ENCODE measurements at regions not wholly inside any gene's neighbourhood (a gene's known extent, or its start where the extent isn't known, plus 50 kb on each side); places are given as distances from the start of the nearest gene placed in this dataset.

DNA sequence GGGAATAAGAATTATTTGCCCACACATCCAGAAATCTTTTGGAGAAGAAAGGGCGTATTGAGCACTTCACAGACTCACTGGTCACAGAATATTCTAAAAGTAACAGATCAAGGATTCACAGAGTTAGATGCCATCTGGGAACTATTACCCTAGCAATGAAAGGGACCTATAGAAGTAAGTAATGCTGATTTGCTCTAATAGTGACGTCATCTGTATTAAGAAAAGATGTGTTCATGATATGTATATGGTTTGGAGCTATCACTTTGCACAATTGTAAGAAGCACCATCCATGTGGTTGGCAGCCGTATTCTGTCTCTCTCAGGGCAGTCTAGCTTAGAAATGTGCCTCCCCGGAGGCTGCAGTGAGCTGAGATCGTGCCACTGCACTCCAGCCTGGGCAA lies 52.8 kb upstream of the SV2C start:
- FAIRE-seq: no peak
- DNase-seq (ENCODE audit: insufficient read length, low spot score): no peak

DNA sequence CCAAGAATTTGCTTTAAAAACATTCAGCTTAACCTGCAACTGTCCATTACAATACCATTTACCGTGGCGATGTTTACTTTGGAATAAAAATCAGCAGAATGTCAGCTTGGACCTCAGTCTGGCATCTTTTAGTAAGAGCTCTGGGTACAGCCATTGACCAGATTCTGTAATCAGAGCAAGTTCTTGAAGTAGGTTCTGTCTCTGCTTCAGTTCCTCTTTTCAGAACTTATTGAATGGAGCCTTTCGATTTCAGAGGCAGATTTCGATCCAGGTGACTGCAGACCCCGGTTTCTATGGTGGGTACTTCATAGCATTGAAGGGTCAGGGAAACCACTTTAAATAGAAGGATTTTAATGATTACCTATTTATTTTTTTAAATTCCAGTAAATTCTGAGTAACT lies 53.4 kb upstream of the SV2C start:
- FAIRE-seq: no peak
- no peak for DNase-seq (ENCODE audit: insufficient read length, low spot score)

- DNase-seq (ENCODE audit: insufficient read length, low spot score) (no peak), FAIRE-seq (no peak)
These were observed 57.4 kb upstream of the SV2C start for GRCh38 chr5:76025790-76026189.

DNA sequence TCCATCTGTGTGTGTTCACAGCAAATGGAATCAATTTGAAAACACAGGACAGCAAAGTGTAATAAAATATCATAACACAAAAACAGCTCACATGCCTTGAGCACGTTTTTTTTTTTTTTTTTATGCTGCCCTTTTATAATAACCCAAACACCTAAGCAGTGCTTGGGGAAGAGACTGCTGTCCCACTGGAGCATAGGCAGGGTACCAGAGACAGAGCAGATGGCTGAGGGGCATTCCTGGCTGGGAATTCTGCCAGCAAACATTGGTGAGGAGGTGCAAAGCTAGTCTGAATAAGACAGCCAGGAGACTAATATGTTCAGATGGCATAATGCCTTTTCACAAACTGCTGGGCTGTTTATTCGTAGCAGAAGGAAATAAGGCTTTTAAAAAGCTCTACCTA lies 58.1 kb upstream of the SV2C start:
- FAIRE-seq (no peak), DNase-seq (ENCODE audit: insufficient read length, low spot score) (no peak)

DNA sequence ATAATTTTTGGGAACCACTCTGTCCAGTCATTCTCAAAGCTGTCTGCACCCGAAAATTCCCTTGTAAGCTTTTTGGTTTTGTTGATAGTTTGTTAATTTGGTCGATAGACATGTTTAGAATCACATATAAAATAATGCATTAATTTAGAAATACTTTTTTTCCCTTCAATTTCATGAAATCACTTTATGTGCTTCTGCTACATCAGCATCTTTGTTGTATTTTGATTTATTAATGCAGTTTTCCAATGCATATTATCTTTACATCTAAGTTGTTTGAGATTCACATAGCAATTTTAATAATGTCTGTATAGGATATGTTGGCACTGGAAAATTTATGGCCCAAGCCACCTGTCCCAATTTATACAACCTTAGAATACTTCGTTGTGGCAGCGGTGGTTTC lies 60.6 kb upstream of the SV2C start:
- no peak for FAIRE-seq

DNA sequence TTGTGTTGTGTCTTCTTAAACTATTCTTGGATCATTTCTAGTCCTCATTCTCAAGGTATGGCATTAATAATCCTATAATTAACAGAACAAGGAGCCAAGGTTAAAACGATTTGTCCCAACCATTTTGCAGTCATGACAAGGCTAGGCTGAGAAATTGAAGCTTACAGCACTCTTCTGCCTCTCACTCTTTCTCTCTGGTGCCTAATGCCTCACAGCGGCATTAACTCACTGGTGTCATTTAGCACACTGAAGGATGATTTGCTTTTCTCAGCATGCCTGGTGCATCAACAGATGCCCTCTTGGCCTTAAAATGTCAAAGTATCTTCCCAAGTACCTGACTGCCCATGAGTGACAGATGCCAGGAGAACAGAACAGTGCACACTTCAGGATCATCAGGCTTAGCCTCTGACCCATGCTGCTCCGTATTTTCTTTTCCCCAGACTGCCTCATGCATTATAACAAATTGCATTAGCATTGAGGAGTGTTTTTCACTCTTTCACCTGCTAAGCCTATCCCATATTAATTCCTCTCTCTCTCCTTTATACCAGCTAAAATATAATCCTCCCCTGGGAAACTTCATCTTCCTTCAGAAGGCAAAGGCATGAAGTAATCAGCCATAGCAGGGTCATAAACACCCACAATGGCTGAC lies 61.1 kb upstream of the SV2C start:
- FAIRE-seq (no peak), DNase-seq (ENCODE audit: insufficient read length, low spot score) (no peak)

More for the DNA sequence above, 60.6 kb upstream of the SV2C start:
- DNase-seq (ENCODE audit: insufficient read length, low spot score): no peak

DNA sequence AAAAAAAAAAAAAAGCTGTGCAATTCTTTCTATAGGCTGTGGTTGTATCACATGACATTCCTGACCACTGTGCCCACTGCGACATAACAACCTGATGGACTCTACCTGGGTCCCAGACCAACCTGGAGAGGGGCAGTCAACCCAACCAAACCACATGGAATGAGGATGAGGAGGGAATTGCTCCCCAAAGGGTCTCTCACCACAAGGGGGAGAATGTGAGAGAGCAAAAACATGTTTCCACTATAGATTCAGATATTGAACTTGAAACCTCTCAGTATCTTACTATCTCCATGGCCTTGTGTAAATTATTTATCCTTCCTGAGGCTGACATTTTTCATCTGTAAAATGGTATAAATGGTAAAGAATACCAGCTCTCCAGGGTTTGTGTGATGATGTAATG lies 66.9 kb upstream of the SV2C start:
- FAIRE-seq: no peak
- DNase-seq (ENCODE audit: insufficient read length, low spot score): no peak

- no peak for FAIRE-seq
- DNase-seq (ENCODE audit: insufficient read length, low spot score): no peak
These were observed 69.2 kb upstream of the SV2C start for GRCh38 chr5:76014005-76014404.

DNA sequence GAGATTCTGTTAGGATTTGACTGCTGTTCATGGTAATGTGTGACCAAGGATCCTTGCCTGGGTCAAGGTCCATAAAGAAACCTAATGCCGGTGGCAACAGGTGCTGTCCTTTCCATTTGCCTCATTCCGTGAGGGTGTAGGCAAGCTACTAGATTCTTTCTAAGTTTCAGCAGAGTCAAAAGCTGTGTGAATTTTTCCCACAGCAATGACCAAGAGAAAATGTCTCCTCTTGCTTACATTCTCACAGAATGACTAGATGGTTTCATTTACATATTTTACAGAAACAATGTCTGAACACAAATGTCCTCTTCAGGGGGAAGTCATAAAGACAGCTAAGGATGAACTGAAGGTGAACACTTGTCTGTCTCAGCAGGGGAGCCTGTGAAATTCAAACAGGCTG lies 75.3 kb upstream of the SV2C start:
- DNase-seq (ENCODE audit: insufficient read length, low spot score) (no peak), FAIRE-seq (no peak)

GRCh38 chr5:76000582-76000981 lies 82.6 kb upstream of the SV2C start:
- DNase-seq (ENCODE audit: insufficient read length, low spot score) (no peak), FAIRE-seq (no peak)

GRCh38 chr5:75993643-75994520 lies 89.3 kb upstream of the SV2C start:
- FAIRE-seq (no peak), DNase-seq (ENCODE audit: insufficient read length, low spot score) (no peak)

- no peak for FAIRE-seq
- no peak for DNase-seq (ENCODE audit: insufficient read length, low spot score)
These were observed 90.0 kb upstream of the SV2C start for GRCh38 chr5:75993183-75993582.

DNA sequence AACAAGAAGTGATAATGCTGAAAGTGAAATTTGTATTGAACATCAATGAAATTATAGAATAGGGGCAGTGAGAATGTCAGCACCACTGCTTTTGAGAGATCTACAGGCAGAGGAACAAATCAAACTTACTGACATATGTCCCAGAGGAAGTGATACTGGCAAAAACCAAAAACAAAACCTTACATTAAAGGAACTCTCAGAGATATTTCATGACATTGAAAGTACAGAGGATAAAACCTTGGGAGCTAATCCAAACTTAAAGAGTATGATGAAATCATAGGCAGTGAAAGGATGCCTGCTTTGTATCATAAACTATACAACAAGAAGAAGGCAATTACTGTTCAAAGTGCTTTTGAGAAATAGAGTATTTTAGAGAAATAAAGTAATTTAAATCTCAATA lies 90.4 kb upstream of the SV2C start:
- FAIRE-seq: peak; percentile 72

GRCh38 chr5:75985077-75985476 lies 98.1 kb upstream of the SV2C start:
- FAIRE-seq (no peak), DNase-seq (ENCODE audit: insufficient read length, low spot score) (no peak)

More for the DNA sequence above, 90.4 kb upstream of the SV2C start:
- DNase-seq (ENCODE audit: insufficient read length, low spot score): no peak

- no peak for DNase-seq (ENCODE audit: insufficient read length, low spot score)
- no peak for FAIRE-seq
These were observed 107.7 kb upstream of the SV2C start for GRCh38 chr5:75975496-75975895.

DNA sequence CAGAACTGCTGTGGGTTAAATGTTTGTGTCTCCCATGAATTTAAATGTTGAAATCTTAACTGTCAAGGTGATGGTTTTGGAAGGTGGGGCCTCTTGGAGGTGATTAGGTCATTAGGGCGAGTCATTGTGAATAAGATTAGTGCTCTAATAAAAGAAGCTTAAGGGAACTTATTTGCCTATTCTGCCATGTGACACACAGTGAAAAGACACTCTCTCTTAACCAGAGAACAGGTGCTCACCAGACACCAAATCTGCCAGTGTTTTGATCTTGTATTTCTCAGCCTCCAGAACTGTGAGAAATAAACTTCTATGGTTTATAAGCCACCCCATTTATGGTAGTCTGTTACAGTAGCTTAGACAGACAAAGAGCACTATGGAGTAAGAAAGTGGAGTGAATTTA lies 117.9 kb upstream of the SV2C start:
- DNase-seq (ENCODE audit: insufficient read length, low spot score) (no peak), FAIRE-seq (no peak)

- DNase-seq (ENCODE audit: insufficient read length, low spot score) (no peak), FAIRE-seq (no peak)
These were observed 119.2 kb upstream of the SV2C start for GRCh38 chr5:75964008-75964407.

GRCh38 chr5:75963554-75963953 lies 119.6 kb upstream of the SV2C start:
- FAIRE-seq (no peak), DNase-seq (ENCODE audit: insufficient read length, low spot score) (no peak)

GRCh38 chr5:75961818-75962217 lies 121.4 kb upstream of the SV2C start:
- DNase-seq (ENCODE audit: insufficient read length, low spot score): no peak
- no peak for FAIRE-seq

GRCh38 chr5:75960129-75960528 lies 123.1 kb upstream of the SV2C start:
- DNase-seq (ENCODE audit: insufficient read length, low spot score) (no peak), FAIRE-seq (no peak)

DNA sequence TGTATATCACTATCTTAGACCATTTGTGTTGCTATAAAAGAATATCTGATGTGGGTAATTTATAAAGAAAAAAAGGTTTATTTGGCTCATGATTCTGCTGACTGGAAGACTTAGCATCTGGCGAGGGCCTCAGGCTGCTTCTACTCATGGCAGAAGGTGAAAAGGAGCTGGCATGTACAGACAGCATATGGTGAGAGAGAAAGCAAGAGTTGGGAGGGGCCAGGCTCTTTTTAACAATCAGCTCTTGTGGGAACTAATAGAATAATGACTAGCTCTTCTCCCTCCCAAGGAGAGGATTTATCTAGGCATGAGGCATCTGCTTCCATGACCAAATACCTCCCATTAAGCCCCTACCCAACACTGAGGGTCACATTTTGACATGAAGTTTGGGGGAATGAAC lies 130.2 kb upstream of the SV2C start:
- FAIRE-seq (no peak), DNase-seq (ENCODE audit: insufficient read length, low spot score) (no peak)

GRCh38 chr5:75952291-75952690 lies 130.9 kb upstream of the SV2C start:
- FAIRE-seq (no peak), DNase-seq (ENCODE audit: insufficient read length, low spot score) (no peak)
